HepG2 (cell line): ENCODE measurements at regions not wholly inside any gene's neighbourhood (a gene's known extent, or its start where the extent isn't known, plus 50 kb on each side); places are given as distances from the start of the nearest gene placed in this dataset.

Source experiments
- EP300 ChIP-seq, 3 experiments: sonication (generic) in 1 of 3; formaldehyde crosslinking in 1 of 3; IDR thresholded peaks; 2 replicates each; pipeline versions ENCODE4 v1.5.1 to v1.6.1; 2011 to 2020; ENCODE audit warnings: low read depth in 2 of 3, low read length in 2 of 3, borderline replicate concordance in 1 of 3, improper control_type of control experiment in 1 of 3, mild to moderate bottlenecking in 1 of 3, missing genetic modification reagents in 1 of 3, moderate library complexity in 1 of 3
- FOXP1 ChIP-seq, 2 experiments: fragments of 450-650 bp in 1 of 2; IDR thresholded peaks; 2 replicates each; pipeline ENCODE4 v1.6.1; 2017 to 2018; ENCODE audit warnings: antibody characterized with exemption in 1 of 2
- MZF1 ChIP-seq: sonication (generic); formaldehyde crosslinking; IDR thresholded peaks from 2 replicates; pipeline ENCODE4 v1.8.1; 2023; ENCODE audit warnings: mild to moderate bottlenecking, missing genetic modification reagents, borderline replicate concordance
- NCOR1 ChIP-seq: fragments of 200-600 bp; sonication (generic); IDR thresholded peaks from 2 replicates; pipeline ENCODE4 v1.7.0; 2017; ENCODE audit warnings: antibody characterized with exemption, low read length, borderline replicate concordance
- NR3C1 ChIP-seq: sonication (generic); formaldehyde crosslinking; IDR thresholded peaks from 2 replicates; pipeline ENCODE4 v1.4.0; 2020; ENCODE audit warnings: missing genetic modification reagents
- SALL2 ChIP-seq: sonication (generic); formaldehyde crosslinking; IDR thresholded peaks from 2 replicates; pipeline ENCODE4 v1.8.1; 2023; ENCODE audit warnings: mild to moderate bottlenecking, missing genetic modification reagents, inconsistent platforms
- SIN3A ChIP-seq: IDR thresholded peaks from 2 replicates; pipeline ENCODE4 v1.6.1; 2011; ENCODE audit warnings: low read depth, mild to moderate bottlenecking, control low read depth, low read length, borderline replicate concordance
- TAF1 ChIP-seq: sonication (generic); formaldehyde crosslinking; IDR thresholded peaks from 2 replicates; pipeline ENCODE4 v1.4.0; 2020; ENCODE audit warnings: missing genetic modification reagents
- ZBTB8A ChIP-seq: sonication (generic); formaldehyde crosslinking; IDR thresholded peaks from 2 replicates; pipeline ENCODE4 v1.4.0; 2020; ENCODE audit warnings: mild to moderate bottlenecking, low read depth, missing genetic modification reagents, borderline replicate concordance
- ZNF230 ChIP-seq: sonication (generic); formaldehyde crosslinking; IDR thresholded peaks from 2 replicates; pipeline ENCODE4 v1.4.0; 2020; ENCODE audit warnings: mild to moderate bottlenecking, missing genetic modification reagents
- ZNF3 ChIP-seq: IDR thresholded peaks from 2 replicates; pipeline ENCODE4 v1.7.0; 2017; ENCODE audit warnings: inconsistent platforms
- ZNF44 ChIP-seq: sonication (generic); formaldehyde crosslinking; IDR thresholded peaks from 2 replicates; pipeline ENCODE4 v1.5.1; 2020; ENCODE audit warnings: mild to moderate bottlenecking, missing genetic modification reagents
- TF ChIP-seq, protein P1 (sequence below): sonication (generic); formaldehyde crosslinking; IDR thresholded peaks from 2 replicates; pipeline ENCODE4 v1.5.0; 2020; ENCODE audit warnings: mild to moderate bottlenecking, missing genetic modification reagents, moderate library complexity
- TF ChIP-seq, protein P2 (sequence below): sonication (generic); formaldehyde crosslinking; IDR thresholded peaks from 2 replicates; pipeline ENCODE4 v1.8.0; 2022; ENCODE audit warnings: mild to moderate bottlenecking, missing genetic modification reagents; ENCODE audit not compliant: insufficient replicate concordance

DNA sequence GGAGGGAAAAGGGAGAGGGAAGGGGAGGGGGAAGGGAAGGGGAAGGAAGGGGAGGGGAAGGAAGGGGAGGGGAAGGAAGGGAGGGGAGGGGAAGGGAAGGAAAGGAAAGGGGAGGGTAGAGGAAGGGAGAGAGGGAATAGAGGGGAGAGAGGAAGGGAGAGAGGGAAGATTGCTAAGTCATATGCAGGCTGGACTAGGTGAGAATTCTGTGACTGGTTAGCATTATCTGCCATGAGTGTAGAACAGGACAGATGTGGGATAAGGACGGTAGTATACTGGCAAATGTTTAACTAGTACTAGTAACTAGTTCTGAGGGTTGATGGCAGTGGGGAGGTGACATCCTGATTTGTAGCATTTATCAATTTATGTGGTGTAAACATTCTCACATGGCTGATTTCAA is 203.5 kb upstream of the RAD23B start:
- TF ChIP-seq SALL2 (CRISPR knock-in tag) (no peak), ZNF44 (CRISPR knock-in tag) (no peak), EP300 (IDR thresholded peaks at IDR 0.05; ENCODE audit: low read depth in 2 of 2, low read length in 2 of 2) (no peak), EP300 (CRISPR knock-in tag; IDR thresholded peaks at IDR 0.05; ENCODE audit: borderline replicate concordance) (no peak), NR3C1 (no peak), SIN3A (no peak), ZNF230 (CRISPR knock-in tag) (no peak), NCOR1 (no peak), TAF1 (CRISPR knock-in tag) (no peak), ZBTB8A (CRISPR knock-in tag) (no peak), FOXP1 (IDR thresholded peaks at IDR 0.05) (no peak), FOXP1 (CRISPR knock-in tag; IDR thresholded peaks at IDR 0.05) (no peak), MZF1 (CRISPR knock-in tag) (no peak), ZNF3 (no peak)
- TF ChIP-seq, protein P1, sequence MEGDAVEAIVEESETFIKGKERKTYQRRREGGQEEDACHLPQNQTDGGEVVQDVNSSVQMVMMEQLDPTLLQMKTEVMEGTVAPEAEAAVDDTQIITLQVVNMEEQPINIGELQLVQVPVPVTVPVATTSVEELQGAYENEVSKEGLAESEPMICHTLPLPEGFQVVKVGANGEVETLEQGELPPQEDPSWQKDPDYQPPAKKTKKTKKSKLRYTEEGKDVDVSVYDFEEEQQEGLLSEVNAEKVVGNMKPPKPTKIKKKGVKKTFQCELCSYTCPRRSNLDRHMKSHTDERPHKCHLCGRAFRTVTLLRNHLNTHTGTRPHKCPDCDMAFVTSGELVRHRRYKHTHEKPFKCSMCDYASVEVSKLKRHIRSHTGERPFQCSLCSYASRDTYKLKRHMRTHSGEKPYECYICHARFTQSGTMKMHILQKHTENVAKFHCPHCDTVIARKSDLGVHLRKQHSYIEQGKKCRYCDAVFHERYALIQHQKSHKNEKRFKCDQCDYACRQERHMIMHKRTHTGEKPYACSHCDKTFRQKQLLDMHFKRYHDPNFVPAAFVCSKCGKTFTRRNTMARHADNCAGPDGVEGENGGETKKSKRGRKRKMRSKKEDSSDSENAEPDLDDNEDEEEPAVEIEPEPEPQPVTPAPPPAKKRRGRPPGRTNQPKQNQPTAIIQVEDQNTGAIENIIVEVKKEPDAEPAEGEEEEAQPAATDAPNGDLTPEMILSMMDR (CRISPR knock-in tag), result no peak
- TF ChIP-seq, protein P2, sequence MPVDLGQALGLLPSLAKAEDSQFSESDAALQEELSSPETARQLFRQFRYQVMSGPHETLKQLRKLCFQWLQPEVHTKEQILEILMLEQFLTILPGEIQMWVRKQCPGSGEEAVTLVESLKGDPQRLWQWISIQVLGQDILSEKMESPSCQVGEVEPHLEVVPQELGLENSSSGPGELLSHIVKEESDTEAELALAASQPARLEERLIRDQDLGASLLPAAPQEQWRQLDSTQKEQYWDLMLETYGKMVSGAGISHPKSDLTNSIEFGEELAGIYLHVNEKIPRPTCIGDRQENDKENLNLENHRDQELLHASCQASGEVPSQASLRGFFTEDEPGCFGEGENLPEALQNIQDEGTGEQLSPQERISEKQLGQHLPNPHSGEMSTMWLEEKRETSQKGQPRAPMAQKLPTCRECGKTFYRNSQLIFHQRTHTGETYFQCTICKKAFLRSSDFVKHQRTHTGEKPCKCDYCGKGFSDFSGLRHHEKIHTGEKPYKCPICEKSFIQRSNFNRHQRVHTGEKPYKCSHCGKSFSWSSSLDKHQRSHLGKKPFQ (CRISPR knock-in tag), result no peak
